ENCODE measurements at regions not wholly inside any gene's neighbourhood (a gene's known extent, or its start where the extent isn't known, plus 50 kb on each side); places are given as distances from the start of the nearest gene placed in this dataset.

- TF ChIP-seq CTCF (IDR thresholded peaks at IDR 0.05; ENCODE audit: insufficient read depth, low read length) (no peak), POLR2AphosphoS5 (IDR thresholded peaks at IDR 0.05; ENCODE audit: low read depth) (no peak)
- TF ChIP-seq, protein P1, sequence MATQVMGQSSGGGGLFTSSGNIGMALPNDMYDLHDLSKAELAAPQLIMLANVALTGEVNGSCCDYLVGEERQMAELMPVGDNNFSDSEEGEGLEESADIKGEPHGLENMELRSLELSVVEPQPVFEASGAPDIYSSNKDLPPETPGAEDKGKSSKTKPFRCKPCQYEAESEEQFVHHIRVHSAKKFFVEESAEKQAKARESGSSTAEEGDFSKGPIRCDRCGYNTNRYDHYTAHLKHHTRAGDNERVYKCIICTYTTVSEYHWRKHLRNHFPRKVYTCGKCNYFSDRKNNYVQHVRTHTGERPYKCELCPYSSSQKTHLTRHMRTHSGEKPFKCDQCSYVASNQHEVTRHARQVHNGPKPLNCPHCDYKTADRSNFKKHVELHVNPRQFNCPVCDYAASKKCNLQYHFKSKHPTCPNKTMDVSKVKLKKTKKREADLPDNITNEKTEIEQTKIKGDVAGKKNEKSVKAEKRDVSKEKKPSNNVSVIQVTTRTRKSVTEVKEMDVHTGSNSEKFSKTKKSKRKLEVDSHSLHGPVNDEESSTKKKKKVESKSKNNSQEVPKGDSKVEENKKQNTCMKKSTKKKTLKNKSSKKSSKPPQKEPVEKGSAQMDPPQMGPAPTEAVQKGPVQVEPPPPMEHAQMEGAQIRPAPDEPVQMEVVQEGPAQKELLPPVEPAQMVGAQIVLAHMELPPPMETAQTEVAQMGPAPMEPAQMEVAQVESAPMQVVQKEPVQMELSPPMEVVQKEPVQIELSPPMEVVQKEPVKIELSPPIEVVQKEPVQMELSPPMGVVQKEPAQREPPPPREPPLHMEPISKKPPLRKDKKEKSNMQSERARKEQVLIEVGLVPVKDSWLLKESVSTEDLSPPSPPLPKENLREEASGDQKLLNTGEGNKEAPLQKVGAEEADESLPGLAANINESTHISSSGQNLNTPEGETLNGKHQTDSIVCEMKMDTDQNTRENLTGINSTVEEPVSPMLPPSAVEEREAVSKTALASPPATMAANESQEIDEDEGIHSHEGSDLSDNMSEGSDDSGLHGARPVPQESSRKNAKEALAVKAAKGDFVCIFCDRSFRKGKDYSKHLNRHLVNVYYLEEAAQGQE (IDR thresholded peaks at IDR 0.05; ENCODE audit: insufficient replicate concordance, low read depth): no peak
Observed at GRCh38 chr3:110381992-110382391, 689.6 kb upstream of the NECTIN3 start.
